Neuronal stem cell (in vitro differentiated cells): ENCODE measurements at regions not wholly inside any gene's neighbourhood (a gene's known extent, or its start where the extent isn't known, plus 50 kb on each side); places are given as distances from the start of the nearest gene placed in this dataset. TPM values are rescaled to one million over a fixed set of nuclear protein-coding genes. Genes with fewer than 3 reads are reported as not detected.

Experiments used
- DNase-seq: peaks from one replicate; pipeline ENCODE4 v3.0.0-alpha.2; 2013; ENCODE audit warnings: low spot score
- H2AFZ ChIP-seq: one replicate; pipeline ENCODE4 v1.6.1; 2013; ENCODE audit warnings: mild to moderate bottlenecking, low read length, inconsistent platforms
- H2AK5ac ChIP-seq: 2 replicates; pipeline ENCODE4 v1.6.1; 2013; ENCODE audit warnings: low read depth, mild to moderate bottlenecking, inconsistent platforms, low read length, moderate library complexity, mixed read lengths
- H2BK120ac ChIP-seq: 2 replicates; pipeline ENCODE4 v1.6.1; 2013; ENCODE audit warnings: low read depth, mild to moderate bottlenecking, inconsistent platforms, low read length, moderate library complexity, mixed read lengths
- H2BK12ac ChIP-seq: one replicate; pipeline ENCODE4 v1.6.1; 2013; ENCODE audit warnings: low read length, inconsistent platforms
- H2BK15ac ChIP-seq: 2 replicates; pipeline ENCODE4 v1.6.1; 2013; ENCODE audit warnings: mild to moderate bottlenecking, low read length, inconsistent platforms, mixed read lengths
- H2BK5ac ChIP-seq: one replicate; pipeline ENCODE4 v1.6.1; 2013; ENCODE audit warnings: inconsistent platforms, mild to moderate bottlenecking, low read length, moderate library complexity
- H3K14ac ChIP-seq: one replicate; pipeline ENCODE4 v1.6.1; 2013; ENCODE audit warnings: low read length, inconsistent platforms
- H3K18ac ChIP-seq: 2 replicates; pipeline ENCODE4 v1.6.1; 2013; ENCODE audit warnings: low read length, inconsistent platforms
- H3K23ac ChIP-seq: 2 replicates; pipeline ENCODE4 v1.6.1; 2013; ENCODE audit warnings: low read depth, mild to moderate bottlenecking, mixed read lengths, low read length, inconsistent platforms; ENCODE audit not compliant: poor library complexity
- H3K27ac ChIP-seq: replicated peaks from 3 replicates; pipeline ENCODE4 v1.5.1; 2013; ENCODE audit warnings: low read length, inconsistent platforms
- H3K27me3 ChIP-seq, 3 experiments: 2 replicates each; pipeline ENCODE4 v1.6.1; 2013; ENCODE audit warnings: low read length in 3 of 3, mild to moderate bottlenecking in 2 of 3, inconsistent platforms in 1 of 3, low read depth in 1 of 3, mixed read lengths in 1 of 3, moderate library complexity in 1 of 3; ENCODE audit not compliant: control insufficient read depth in 3 of 3, insufficient read depth in 3 of 3
- H3K36me3 ChIP-seq, 2 donors: replicated peaks in 1 of 2; 2 replicates each; pipeline ENCODE4 v1.6.1; 2013; ENCODE audit warnings: low read length in 2 of 2; ENCODE audit not compliant: control insufficient read depth in 2 of 2, insufficient read depth in 2 of 2
- H3K4ac ChIP-seq: 2 replicates; pipeline ENCODE4 v1.6.1; 2013; ENCODE audit warnings: inconsistent platforms, mild to moderate bottlenecking, low read length, moderate library complexity
- H3K4me1 ChIP-seq, 2 donors: 1 replicate in 1 of 2; 2 replicates in 1 of 2; pipeline ENCODE4 v1.6.1; 2013; ENCODE audit warnings: low read length in 2 of 2, low read depth in 1 of 2; ENCODE audit not compliant: control insufficient read depth in 2 of 2, insufficient read depth in 1 of 2
- H3K4me2 ChIP-seq: one replicate; pipeline ENCODE4 v1.6.1; 2013; ENCODE audit warnings: mild to moderate bottlenecking, low read length, inconsistent platforms; ENCODE audit not compliant: insufficient read depth, poor library complexity, severe bottlenecking
- H3K4me3 ChIP-seq, 2 donors: 2 replicates each; pipeline ENCODE4 v1.5.1; 2013; ENCODE audit warnings: low read length in 2 of 2, mild to moderate bottlenecking in 2 of 2, inconsistent platforms in 1 of 2, moderate library complexity in 1 of 2
- H3K79me1 ChIP-seq: one replicate; pipeline ENCODE4 v1.6.1; 2013; ENCODE audit warnings: low read depth, mild to moderate bottlenecking, inconsistent platforms, low read length, moderate library complexity
- H3K9ac ChIP-seq: one replicate; pipeline ENCODE4 v1.6.1; 2013; ENCODE audit warnings: mild to moderate bottlenecking, low read depth, low read length, inconsistent platforms; ENCODE audit not compliant: poor library complexity
- H3K9me3 ChIP-seq, 2 donors: replicated peaks in 1 of 2; 2 replicates each; pipeline versions ENCODE3 to v1.6.1; 2013; ENCODE audit warnings: low read length in 2 of 2, mild to moderate bottlenecking in 2 of 2, inconsistent platforms in 1 of 2, low read depth in 1 of 2, mixed read lengths in 1 of 2, moderate library complexity in 1 of 2; ENCODE audit not compliant: control insufficient read depth in 2 of 2, insufficient read depth in 1 of 2
- H4K8ac ChIP-seq: one replicate; pipeline ENCODE4 v1.6.1; 2013; ENCODE audit warnings: low read depth, mild to moderate bottlenecking, inconsistent platforms, low read length, moderate library complexity
- H4K91ac ChIP-seq: one replicate; pipeline ENCODE4 v1.6.1; 2013; ENCODE audit warnings: low read length, low read depth, mild to moderate bottlenecking, inconsistent platforms; ENCODE audit not compliant: poor library complexity
- WGBS, 2 donors: extraction: QIAGEN DNeasy Blood & Tissue Kit; methylation state at CpG; one replicate each; pipeline ENCODE4 v1.1.7; 2013; ENCODE audit warnings: missing lambda C conversion rate in 2 of 2, mixed read lengths in 1 of 2; ENCODE audit not compliant: insufficient read length in 2 of 2, insufficient replicate concordance in 1 of 2; ENCODE audit errors: extremely low coverage in 2 of 2; 5-methylcytosine and 5-hydroxymethylcytosine counted together
- small RNA-seq: library from polyadenylated mRNA; stranded (forward); fragments of <200 nt; extraction: miRNeasy Mini kit (QIAGEN cat#:217004); gene quantifications from one replicate; pipeline ENCODE3, GENCODE V24; 2013; ENCODE audit not compliant: insufficient read depth

GRCh38 chr13:31686670-31687425, 52.5 kb upstream of the RXFP2 start:
- H3K9ac ChIP-seq = no peak overlapping the region
- no peak overlapping the region for H4K8ac ChIP-seq
- no peak overlapping the region for H4K91ac ChIP-seq
- no peak overlapping the region for H2BK15ac ChIP-seq
- no peak overlapping the region for H3K18ac ChIP-seq
- H3K4ac ChIP-seq = no peak overlapping the region
- no peak overlapping the region for H2BK120ac ChIP-seq
- no peak overlapping the region for H2BK12ac ChIP-seq
- H3K9me3 ChIP-seq = no peaks in the 10 kb centered on the region
- H3K27me3 ChIP-seq = no peaks in the 10 kb centered on the region
- H3K4me1 ChIP-seq = no peaks in the 10 kb centered on the region
- H3K36me3 ChIP-seq = no peaks in the 10 kb centered on the region
- H3K4me3 ChIP-seq = no peak overlapping the region
- no peak for DNase-seq
- H3K4me2 ChIP-seq = no peak overlapping the region
- H2BK5ac ChIP-seq = no peak overlapping the region
- no peak overlapping the region for H2AFZ ChIP-seq
- no peaks in the 10 kb centered on the region for H3K79me1 ChIP-seq
- H2AK5ac ChIP-seq = no peak overlapping the region
- H3K14ac ChIP-seq = no peak overlapping the region
- no peak overlapping the region for H3K23ac ChIP-seq
- no CpG with 5 or more reads among the region's 4 CpGs for WGBS, 2 donors
- no peak overlapping the region for H3K27ac ChIP-seq

Small RNA genes in the stretch of these regions (small RNA-seq; reads per million reads assigned to genes)
- not detected for gene AL161616.1
